ENCODE measurements at regions not wholly inside any gene's neighbourhood (a gene's known extent, or its start where the extent isn't known, plus 50 kb on each side); places are given as distances from the start of the nearest gene placed in this dataset.
A peak's percentile ranks its signal among the peaks of the same experiment; 100 is the strongest.

GRCh38 chr11:42524534-42525227, 787.1 kb upstream of the API5 start:
- H4K20me1 ChIP-seq (ENCODE audit: control insufficient read depth, extremely low read depth, insufficient read depth, low read length), result no peaks in the 10 kb centered on the region
- no peaks in the 10 kb centered on the region for H3K79me2 ChIP-seq (ENCODE audit: control insufficient read depth, insufficient read depth, low read length)
- H3K4me3 ChIP-seq (replicated peaks in 1 of 4; ENCODE audit: control extremely low read depth in 1 of 4, insufficient read depth in 1 of 4, low read depth in 3 of 4, low read length in 4 of 4), result no peak overlapping the region
- no peaks in the 10 kb centered on the region for H3K27me3 ChIP-seq (ENCODE audit: control insufficient read depth, insufficient read depth, low read length)
- H3K4me2 ChIP-seq (ENCODE audit: extremely low read depth, insufficient read depth, low read length), result no peak overlapping the region
- H2AFZ ChIP-seq (ENCODE audit: low read length), result no peak overlapping the region
- TF ChIP-seq EZH2 (IDR thresholded peaks at IDR 0.05; ENCODE audit: low read length, missing control alignments), result no peak
- peak; percentile 13 to 51 for TF ChIP-seq CTCF (conservative IDR thresholded peaks at IDR 0.05 in 1 of 2, IDR thresholded peaks at IDR 0.05 in 1 of 2; ENCODE audit: low read depth in 1 of 2, low read length in 2 of 2)
- no peak overlapping the region for H3K27ac ChIP-seq (ENCODE audit: insufficient read depth, low read length)
- H3K36me3 ChIP-seq (ENCODE audit: control insufficient read depth, insufficient read depth, low read length), result no peaks in the 10 kb centered on the region
- H3K4me1 ChIP-seq (ENCODE audit: control insufficient read depth, extremely low read depth, insufficient read depth, low read length), result no peaks in the 10 kb centered on the region
- no peaks in the 10 kb centered on the region for H3K9me3 ChIP-seq (ENCODE audit: control insufficient read depth, insufficient read depth, low read depth, low read length)
- DNase-seq (ENCODE audit: low read depth in 2 of 2), result peak; percentile 12 to 81
- H3K9ac ChIP-seq (ENCODE audit: insufficient read depth, low read length), result no peak overlapping the region

GRCh38 chr11:42526426-42526825, 785.4 kb upstream of the API5 start:
- TF ChIP-seq EZH2 (IDR thresholded peaks at IDR 0.05; ENCODE audit: low read length, missing control alignments) (no peak), CTCF (conservative IDR thresholded peaks at IDR 0.05 in 1 of 2, IDR thresholded peaks at IDR 0.05 in 1 of 2; ENCODE audit: low read depth in 1 of 2, low read length in 2 of 2) (no peak)
- H3K27me3 ChIP-seq (ENCODE audit: control insufficient read depth, insufficient read depth, low read length), result no peaks in the 10 kb centered on the region
- no peaks in the 10 kb centered on the region for H3K9me3 ChIP-seq (ENCODE audit: control insufficient read depth, insufficient read depth, low read depth, low read length)
- no peak overlapping the region for H3K9ac ChIP-seq (ENCODE audit: insufficient read depth, low read length)
- no peak for DNase-seq (ENCODE audit: low read depth in 2 of 2)
- no peaks in the 10 kb centered on the region for H4K20me1 ChIP-seq (ENCODE audit: control insufficient read depth, extremely low read depth, insufficient read depth, low read length)
- H3K36me3 ChIP-seq (ENCODE audit: control insufficient read depth, insufficient read depth, low read length), result no peaks in the 10 kb centered on the region
- H2AFZ ChIP-seq (ENCODE audit: low read length), result no peak overlapping the region
- no peak overlapping the region for H3K4me2 ChIP-seq (ENCODE audit: extremely low read depth, insufficient read depth, low read length)
- no peak overlapping the region for H3K4me3 ChIP-seq (replicated peaks in 1 of 4; ENCODE audit: control extremely low read depth in 1 of 4, insufficient read depth in 1 of 4, low read depth in 3 of 4, low read length in 4 of 4)
- no peaks in the 10 kb centered on the region for H3K4me1 ChIP-seq (ENCODE audit: control insufficient read depth, extremely low read depth, insufficient read depth, low read length)
- no peaks in the 10 kb centered on the region for H3K79me2 ChIP-seq (ENCODE audit: control insufficient read depth, insufficient read depth, low read length)
- H3K27ac ChIP-seq (ENCODE audit: insufficient read depth, low read length), result no peak overlapping the region

- Histone ChIP-seq H3K79me2 (ENCODE audit: control insufficient read depth, insufficient read depth, low read length) (no peaks in the 10 kb centered on the region), H4K20me1 (ENCODE audit: control insufficient read depth, extremely low read depth, insufficient read depth, low read length) (no peaks in the 10 kb centered on the region), H3K4me1 (ENCODE audit: control insufficient read depth, extremely low read depth, insufficient read depth, low read length) (no peaks in the 10 kb centered on the region), H3K27me3 (ENCODE audit: control insufficient read depth, insufficient read depth, low read length) (no peaks in the 10 kb centered on the region), H3K4me2 (ENCODE audit: extremely low read depth, insufficient read depth, low read length) (no peak overlapping the region), H3K9me3 (ENCODE audit: control insufficient read depth, insufficient read depth, low read depth, low read length) (no peaks in the 10 kb centered on the region), H3K36me3 (ENCODE audit: control insufficient read depth, insufficient read depth, low read length) (no peaks in the 10 kb centered on the region), H3K9ac (ENCODE audit: insufficient read depth, low read length) (no peak overlapping the region), H3K4me3 (replicated peaks in 1 of 4; ENCODE audit: control extremely low read depth in 1 of 4, insufficient read depth in 1 of 4, low read depth in 3 of 4, low read length in 4 of 4) (no peak overlapping the region), H3K27ac (ENCODE audit: insufficient read depth, low read length) (no peak overlapping the region), H2AFZ (ENCODE audit: low read length) (no peak overlapping the region)
- TF ChIP-seq EZH2 (IDR thresholded peaks at IDR 0.05; ENCODE audit: low read length, missing control alignments) (no peak), CTCF (conservative IDR thresholded peaks at IDR 0.05 in 1 of 2, IDR thresholded peaks at IDR 0.05 in 1 of 2; ENCODE audit: low read depth in 1 of 2, low read length in 2 of 2) (no peak)
- no peak for DNase-seq (ENCODE audit: low read depth in 2 of 2)
Measured at GRCh38 chr11:42528471-42528870, 783.3 kb upstream of the API5 start.
